Panc1 (cell line): ENCODE measurements at regions not wholly inside any gene's neighbourhood (a gene's known extent, or its start where the extent isn't known, plus 50 kb on each side); places are given as distances from the start of the nearest gene placed in this dataset.

Source experiments
- ATAC-seq: fragments of 200-7000 bp; cut with Tn5 transposase; 2 replicates; pipeline ENCODE4 v1.9.1; 2020; ENCODE audit warnings: mild to moderate bottlenecking, moderate library complexity
- BruUV-seq: library from RNA; stranded (reverse); fragments of 400-500 nt; replicated peaks from 2 replicates; lab custom pipeline; 2021; lab: Mats Ljungman, UMichigan
- CTCF ChIA-PET: fragments of 300-600 bp; sonication (Branson Sonifier 250); formaldehyde crosslinking; loops from one replicate; lab custom pipeline; 2022; ENCODE audit warnings: antibody characterized with exemption; lab: Charles Lee
- POLR2A ChIA-PET: fragments of 300-600 bp; sonication (Branson Sonifier 250); formaldehyde crosslinking; loops from one replicate; lab custom pipeline; 2022; ENCODE audit warnings: antibody characterized with exemption; lab: Charles Lee
- DNase-seq: peaks from one replicate; pipeline ENCODE4 v3.0.0-alpha.2; 2010; ENCODE audit warnings: low read depth, low spot score
- H3K27ac ChIP-seq: 2 replicates; pipeline ENCODE4 v1.5.1; 2011; ENCODE audit warnings: mild to moderate bottlenecking, low read length, inconsistent platforms
- H3K27me3 ChIP-seq: fragments of 200-500 bp; sonication (Bioruptor generic); 2 replicates; pipeline ENCODE4 v1.6.0; 2014; ENCODE audit warnings: low read length, inconsistent platforms; ENCODE audit not compliant: control insufficient read depth, insufficient read depth
- H3K36me3 ChIP-seq: fragments of 200-500 bp; sonication (Bioruptor generic); 2 replicates; pipeline ENCODE4 v1.5.1; 2014; ENCODE audit warnings: inconsistent platforms, mild to moderate bottlenecking, low read length, moderate library complexity; ENCODE audit not compliant: control insufficient read depth, insufficient read depth
- H3K4me1 ChIP-seq: 2 replicates; pipeline ENCODE4 v1.5.1; 2011; ENCODE audit warnings: inconsistent platforms, mild to moderate bottlenecking, low read length, moderate library complexity; ENCODE audit not compliant: control insufficient read depth, insufficient read depth
- H3K4me3 ChIP-seq, 2 experiments: 2 replicates each; pipeline ENCODE4 v1.5.1; 2011 to 2012; ENCODE audit warnings: low read depth in 2 of 2, low read length in 2 of 2, mild to moderate bottlenecking in 2 of 2, inconsistent platforms in 1 of 2, moderate library complexity in 1 of 2
- H3K9me3 ChIP-seq: fragments of 200-500 bp; sonication (Bioruptor generic); 2 replicates; pipeline ENCODE4 v1.5.1; 2014; ENCODE audit warnings: low read depth, mild to moderate bottlenecking, inconsistent platforms, low read length, moderate library complexity; ENCODE audit not compliant: control insufficient read depth, insufficient read depth
- POLR2AphosphoS5 ChIP-seq: IDR thresholded peaks from 2 replicates; pipeline ENCODE4 v1.6.1; 2012; ENCODE audit warnings: mild to moderate bottlenecking, low read depth, low read length, moderate library complexity
- SIN3A ChIP-seq: IDR thresholded peaks from 2 replicates; pipeline ENCODE4 v1.6.1; 2012; ENCODE audit warnings: low read depth, mild to moderate bottlenecking, low read length, moderate library complexity, borderline replicate concordance; ENCODE audit not compliant: insufficient read depth
- TCF7L2 ChIP-seq: IDR thresholded peaks from 2 replicates; pipeline ENCODE4 v1.6.1; 2011; ENCODE audit warnings: mild to moderate bottlenecking, low read depth, low read length, inconsistent platforms
- in situ Hi-C: cut with HindIII; loops from 2 replicates; pipeline ENCODE4 v1.10.0; 2016; ENCODE audit warnings: low sequenced_read_pairs, low pct_unique_long_range_greater_than_20kb
- intact Hi-C: fragments of 100-400 bp; cut with micrococcal nuclease; formaldehyde crosslinking; loops from one replicate; pipeline ENCODE4 v1.10.0; 2022; ENCODE audit not compliant: unreplicated experiment
- TF ChIP-seq, protein P1 (sequence below), 2 experiments: IDR thresholded peaks; 2 replicates each; pipeline ENCODE4 v1.6.1; 2011 to 2012; ENCODE audit warnings: low read depth in 2 of 2, control low read depth in 1 of 2, low read length in 1 of 2, mild to moderate bottlenecking in 1 of 2, moderate library complexity in 1 of 2; ENCODE audit not compliant: insufficient read depth in 1 of 2
- TF ChIP-seq, protein P2 (sequence below): fragments of 450-650 bp; IDR thresholded peaks from 2 replicates; pipeline ENCODE4 v1.5.1; 2017; ENCODE audit warnings: mild to moderate bottlenecking

GRCh38 chrX:118167361-118167760 lies 50.8 kb upstream of the KLHL13 start:
- BruUV-seq = no TSS peak

DNA sequence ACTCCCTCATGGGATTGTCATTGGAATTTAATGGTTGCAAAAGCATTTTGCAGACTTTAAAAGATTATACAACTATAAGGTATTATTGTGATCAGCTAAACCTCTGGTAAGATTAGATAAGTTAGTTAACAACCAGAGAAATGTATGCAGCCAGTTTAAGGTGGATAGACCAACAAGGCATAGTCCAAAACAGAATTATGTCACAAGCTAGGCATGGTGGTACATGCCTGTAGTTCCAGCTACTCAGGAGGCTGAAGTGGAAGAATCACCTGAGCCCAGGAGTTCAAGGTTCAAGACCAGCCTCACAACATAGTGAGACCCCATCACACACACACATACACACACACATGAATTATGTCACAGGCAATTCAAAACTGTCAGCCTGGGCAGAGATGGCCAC lies 54.7 kb upstream of the KLHL13 start:
- intact Hi-C loops = no loop called here
- CTCF ChIA-PET = interaction anchor here (0.8 kb wide), 1 partner anchor 1319 kb away, joined by 3 read pairs; no protein-coding TSS in a partner anchor

More at GRCh38 chrX:118167361-118167760, 50.8 kb upstream of the KLHL13 start:
- Histone ChIP-seq H3K27ac (no peak overlapping the region), H3K36me3 (no peaks in the 10 kb centered on the region), H3K4me3 (no peak overlapping the region), H3K4me1 (no peaks in the 10 kb centered on the region), H3K9me3 (no peaks in the 10 kb centered on the region), H3K27me3 (no peaks in the 10 kb centered on the region)
- DNase-seq (no peak), ATAC-seq (no peak)
- in situ Hi-C loops = no loop called here
- ChIA-PET CTCF (no interaction called here), POLR2A (no interaction called here)
- TF ChIP-seq, protein P1, sequence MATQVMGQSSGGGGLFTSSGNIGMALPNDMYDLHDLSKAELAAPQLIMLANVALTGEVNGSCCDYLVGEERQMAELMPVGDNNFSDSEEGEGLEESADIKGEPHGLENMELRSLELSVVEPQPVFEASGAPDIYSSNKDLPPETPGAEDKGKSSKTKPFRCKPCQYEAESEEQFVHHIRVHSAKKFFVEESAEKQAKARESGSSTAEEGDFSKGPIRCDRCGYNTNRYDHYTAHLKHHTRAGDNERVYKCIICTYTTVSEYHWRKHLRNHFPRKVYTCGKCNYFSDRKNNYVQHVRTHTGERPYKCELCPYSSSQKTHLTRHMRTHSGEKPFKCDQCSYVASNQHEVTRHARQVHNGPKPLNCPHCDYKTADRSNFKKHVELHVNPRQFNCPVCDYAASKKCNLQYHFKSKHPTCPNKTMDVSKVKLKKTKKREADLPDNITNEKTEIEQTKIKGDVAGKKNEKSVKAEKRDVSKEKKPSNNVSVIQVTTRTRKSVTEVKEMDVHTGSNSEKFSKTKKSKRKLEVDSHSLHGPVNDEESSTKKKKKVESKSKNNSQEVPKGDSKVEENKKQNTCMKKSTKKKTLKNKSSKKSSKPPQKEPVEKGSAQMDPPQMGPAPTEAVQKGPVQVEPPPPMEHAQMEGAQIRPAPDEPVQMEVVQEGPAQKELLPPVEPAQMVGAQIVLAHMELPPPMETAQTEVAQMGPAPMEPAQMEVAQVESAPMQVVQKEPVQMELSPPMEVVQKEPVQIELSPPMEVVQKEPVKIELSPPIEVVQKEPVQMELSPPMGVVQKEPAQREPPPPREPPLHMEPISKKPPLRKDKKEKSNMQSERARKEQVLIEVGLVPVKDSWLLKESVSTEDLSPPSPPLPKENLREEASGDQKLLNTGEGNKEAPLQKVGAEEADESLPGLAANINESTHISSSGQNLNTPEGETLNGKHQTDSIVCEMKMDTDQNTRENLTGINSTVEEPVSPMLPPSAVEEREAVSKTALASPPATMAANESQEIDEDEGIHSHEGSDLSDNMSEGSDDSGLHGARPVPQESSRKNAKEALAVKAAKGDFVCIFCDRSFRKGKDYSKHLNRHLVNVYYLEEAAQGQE (IDR thresholded peaks at IDR 0.05; ENCODE audit: insufficient read depth in 1 of 2, low read depth in 2 of 2, low read length in 1 of 2) = no peak
- TF ChIP-seq SIN3A (no peak), POLR2AphosphoS5 (no peak), TCF7L2 (no peak)
- TF ChIP-seq, protein P2, sequence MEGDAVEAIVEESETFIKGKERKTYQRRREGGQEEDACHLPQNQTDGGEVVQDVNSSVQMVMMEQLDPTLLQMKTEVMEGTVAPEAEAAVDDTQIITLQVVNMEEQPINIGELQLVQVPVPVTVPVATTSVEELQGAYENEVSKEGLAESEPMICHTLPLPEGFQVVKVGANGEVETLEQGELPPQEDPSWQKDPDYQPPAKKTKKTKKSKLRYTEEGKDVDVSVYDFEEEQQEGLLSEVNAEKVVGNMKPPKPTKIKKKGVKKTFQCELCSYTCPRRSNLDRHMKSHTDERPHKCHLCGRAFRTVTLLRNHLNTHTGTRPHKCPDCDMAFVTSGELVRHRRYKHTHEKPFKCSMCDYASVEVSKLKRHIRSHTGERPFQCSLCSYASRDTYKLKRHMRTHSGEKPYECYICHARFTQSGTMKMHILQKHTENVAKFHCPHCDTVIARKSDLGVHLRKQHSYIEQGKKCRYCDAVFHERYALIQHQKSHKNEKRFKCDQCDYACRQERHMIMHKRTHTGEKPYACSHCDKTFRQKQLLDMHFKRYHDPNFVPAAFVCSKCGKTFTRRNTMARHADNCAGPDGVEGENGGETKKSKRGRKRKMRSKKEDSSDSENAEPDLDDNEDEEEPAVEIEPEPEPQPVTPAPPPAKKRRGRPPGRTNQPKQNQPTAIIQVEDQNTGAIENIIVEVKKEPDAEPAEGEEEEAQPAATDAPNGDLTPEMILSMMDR = no peak
- intact Hi-C loops = no loop called here

More for the DNA sequence above, 54.7 kb upstream of the KLHL13 start:
- no peak overlapping the region for H3K27ac ChIP-seq
- in situ Hi-C loops = no loop called here
- H3K27me3 ChIP-seq = no peaks in the 10 kb centered on the region
- H3K4me3 ChIP-seq = no peak overlapping the region
- no peaks in the 10 kb centered on the region for H3K4me1 ChIP-seq
- no peaks in the 10 kb centered on the region for H3K9me3 ChIP-seq
- no peaks in the 10 kb centered on the region for H3K36me3 ChIP-seq
- no peak for ATAC-seq
- DNase-seq = no peak
- POLR2A ChIA-PET = no interaction called here
- no TSS peak for BruUV-seq
- TF ChIP-seq, protein P2 = no peak
- TF ChIP-seq SIN3A (no peak), TCF7L2 (no peak), POLR2AphosphoS5 (no peak)
- TF ChIP-seq, protein P1 (IDR thresholded peaks at IDR 0.05; ENCODE audit: insufficient read depth in 1 of 2, low read depth in 2 of 2, low read length in 1 of 2) = no peak
